ENCODE measurements at regions not wholly inside any gene's neighbourhood (a gene's known extent, or its start where the extent isn't known, plus 50 kb on each side); places are given as distances from the start of the nearest gene placed in this dataset.

GRCh38 chr9:17970277-17970676, 391.4 kb downstream of the SH3GL2 start:
- no peak for DNase-seq

- DNase-seq, result no peak
Observed at GRCh38 chr9:17978773-17979172, 399.9 kb downstream of the SH3GL2 start.

- no peak for DNase-seq
Observed at GRCh38 chr9:17986595-17986994, 407.7 kb downstream of the SH3GL2 start.

DNA sequence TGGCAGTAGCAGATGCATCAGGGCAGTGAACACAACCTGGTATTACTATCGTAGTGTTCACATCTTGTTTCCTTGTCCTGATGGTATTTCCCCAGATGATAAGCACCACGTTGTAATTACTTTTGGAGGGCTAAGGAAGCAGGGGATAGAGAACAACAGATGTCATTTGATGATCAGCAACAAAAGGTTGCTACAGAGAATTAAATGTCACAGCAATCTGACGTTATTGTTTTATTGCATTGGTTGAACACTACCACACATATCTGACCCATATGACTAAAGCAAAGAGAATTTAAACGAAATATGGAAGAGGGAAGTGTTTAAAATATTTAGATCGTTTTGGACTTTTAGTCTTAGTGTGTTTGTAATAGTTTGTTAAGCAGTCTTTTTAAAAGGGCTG, 408.3 kb downstream of the SH3GL2 start:
- no peak for DNase-seq

DNA sequence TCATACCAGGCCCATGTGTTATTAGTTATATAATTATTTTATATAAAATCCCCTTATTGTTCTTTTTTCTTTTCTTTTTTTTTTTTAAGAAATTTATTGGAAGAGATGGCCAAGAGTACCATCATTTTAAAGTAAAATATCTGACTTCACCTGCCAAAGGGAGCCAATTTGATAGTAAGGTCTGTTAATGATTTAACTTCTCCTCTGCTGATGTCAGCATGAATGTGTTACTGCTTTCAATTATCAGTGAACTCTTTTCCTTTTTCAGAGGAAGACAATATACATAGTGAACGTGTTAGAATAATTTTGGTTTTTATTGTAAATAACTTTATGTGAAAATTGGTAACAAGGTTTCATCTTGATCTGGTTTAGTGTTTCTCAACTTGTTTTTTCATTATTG, 409.6 kb downstream of the SH3GL2 start:
- DNase-seq, result no peak

DNA sequence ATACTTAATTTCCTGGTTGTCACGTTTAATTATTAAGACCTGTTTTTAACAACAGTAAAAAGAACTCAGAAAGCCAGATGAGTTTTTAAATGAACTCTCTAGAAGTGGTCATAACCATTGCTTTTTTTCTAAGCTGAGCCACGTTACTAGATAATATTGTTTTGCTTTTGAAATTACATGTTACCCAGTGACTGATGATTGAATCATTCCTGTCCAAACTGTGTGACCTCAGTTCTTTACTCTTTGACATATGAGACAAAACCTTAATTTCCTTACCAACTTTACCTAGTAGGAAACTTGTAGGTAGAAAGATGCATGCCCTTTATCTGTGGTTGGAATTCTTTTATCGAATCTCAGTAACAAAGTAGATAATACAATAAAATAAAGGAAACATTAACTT, 411.7 kb downstream of the SH3GL2 start:
- no peak for DNase-seq

GRCh38 chr9:17993024-17993423, 414.2 kb downstream of the SH3GL2 start:
- DNase-seq, result no peak

GRCh38 chr9:17994695-17995425, 416.0 kb downstream of the SH3GL2 start:
- DNase-seq, result no peak

- no peak for DNase-seq
Observed at GRCh38 chr9:17996728-17997127, 417.9 kb downstream of the SH3GL2 start.

GRCh38 chr9:18002718-18003438, 424.0 kb downstream of the SH3GL2 start:
- no peak for DNase-seq

DNA sequence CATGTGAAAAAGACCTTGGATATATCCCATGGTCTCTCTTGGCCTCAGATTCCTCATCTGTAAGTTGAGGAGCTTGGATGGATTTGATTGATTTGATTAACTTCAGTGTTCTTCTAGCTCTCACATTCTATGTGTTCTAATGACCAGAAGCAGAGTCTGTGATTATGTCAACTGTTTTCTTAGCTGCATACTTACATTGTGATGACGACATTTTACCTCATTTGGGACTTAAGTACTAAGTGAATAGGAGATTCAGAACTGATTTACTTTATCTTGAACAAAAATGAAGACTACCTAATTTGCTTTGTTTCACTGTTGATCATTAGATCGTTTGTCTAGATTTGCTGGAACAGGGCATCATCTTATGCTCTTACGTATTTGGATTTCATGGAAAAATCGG, 427.7 kb downstream of the SH3GL2 start:
- DNase-seq, result no peak

GRCh38 chr9:18007621-18008020, 428.8 kb downstream of the SH3GL2 start:
- no peak for DNase-seq

- no peak for DNase-seq
Observed at GRCh38 chr9:18009902-18010301, 431.0 kb downstream of the SH3GL2 start.

DNA sequence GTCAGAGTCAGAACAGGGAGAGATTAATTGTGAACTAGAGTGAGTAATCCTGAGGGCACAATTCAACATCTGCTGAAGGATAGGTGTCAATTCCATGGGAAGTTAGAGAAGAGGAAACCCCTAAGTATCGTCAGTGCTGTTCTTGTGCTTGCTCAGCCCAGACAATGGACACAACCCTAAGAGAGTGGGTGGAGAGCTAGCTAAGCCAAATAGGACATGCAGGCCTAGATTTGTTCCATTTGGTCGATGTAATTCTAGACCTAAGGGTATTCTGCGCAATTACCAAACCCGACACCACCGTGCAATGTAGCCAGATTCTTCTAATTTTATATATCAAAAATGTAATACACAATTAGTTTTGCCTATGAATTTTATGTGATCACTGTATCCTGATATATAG, 431.6 kb downstream of the SH3GL2 start:
- no peak for DNase-seq

DNA sequence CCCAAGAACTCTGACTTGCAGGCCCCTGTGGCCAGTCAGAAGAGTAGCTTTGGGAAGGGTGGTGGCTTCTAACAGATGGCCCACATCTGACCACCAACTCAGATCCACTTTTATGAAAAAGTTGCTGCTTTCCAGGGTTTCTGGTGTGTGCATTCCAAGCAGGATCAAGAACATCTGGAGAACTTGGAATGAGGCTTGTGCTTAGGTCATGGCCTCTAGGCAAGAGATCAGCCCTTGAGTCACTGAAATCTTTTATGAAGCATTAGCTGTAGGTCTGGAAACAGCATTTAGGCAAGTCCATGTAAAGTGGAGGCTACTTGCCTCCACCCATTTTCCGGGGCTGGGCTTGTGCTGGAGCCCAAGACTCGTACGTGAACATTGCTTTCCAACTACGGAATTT, 433.3 kb downstream of the SH3GL2 start:
- no peak for DNase-seq

DNA sequence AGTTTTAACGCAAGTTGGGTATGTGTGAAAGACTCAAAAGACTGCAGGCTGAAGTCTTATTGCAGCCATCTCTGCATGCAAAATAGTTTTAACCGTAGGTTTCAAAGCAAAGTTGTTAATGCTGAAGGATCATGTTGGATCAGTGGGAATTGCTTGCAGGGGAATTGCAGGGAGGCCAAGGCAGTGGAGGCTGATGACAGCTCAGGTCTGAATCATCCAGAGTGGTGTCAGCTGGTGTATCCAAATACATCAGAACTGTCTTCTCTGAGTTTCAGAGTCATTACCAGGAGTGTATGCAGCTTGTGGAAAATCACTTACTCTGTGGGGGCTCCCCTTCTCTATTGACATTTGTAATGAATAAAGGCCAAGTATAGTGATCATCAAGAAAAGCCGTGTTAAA, 435.7 kb downstream of the SH3GL2 start:
- no peak for DNase-seq

- DNase-seq, result no peak
Observed at GRCh38 chr9:18015116-18015515, 436.2 kb downstream of the SH3GL2 start.

GRCh38 chr9:18017136-18017535, 438.3 kb downstream of the SH3GL2 start:
- DNase-seq, result no peak

- no peak for DNase-seq
Observed at GRCh38 chr9:18018221-18018620, 439.4 kb downstream of the SH3GL2 start.

- no peak for DNase-seq
Observed at GRCh38 chr9:18018661-18019060, 439.8 kb downstream of the SH3GL2 start.

GRCh38 chr9:18020121-18020745, 441.4 kb downstream of the SH3GL2 start:
- no peak for DNase-seq

- no peak for DNase-seq
Observed at GRCh38 chr9:18022642-18023041, 443.8 kb downstream of the SH3GL2 start.

GRCh38 chr9:18023332-18023731, 444.5 kb downstream of the SH3GL2 start:
- no peak for DNase-seq

DNA sequence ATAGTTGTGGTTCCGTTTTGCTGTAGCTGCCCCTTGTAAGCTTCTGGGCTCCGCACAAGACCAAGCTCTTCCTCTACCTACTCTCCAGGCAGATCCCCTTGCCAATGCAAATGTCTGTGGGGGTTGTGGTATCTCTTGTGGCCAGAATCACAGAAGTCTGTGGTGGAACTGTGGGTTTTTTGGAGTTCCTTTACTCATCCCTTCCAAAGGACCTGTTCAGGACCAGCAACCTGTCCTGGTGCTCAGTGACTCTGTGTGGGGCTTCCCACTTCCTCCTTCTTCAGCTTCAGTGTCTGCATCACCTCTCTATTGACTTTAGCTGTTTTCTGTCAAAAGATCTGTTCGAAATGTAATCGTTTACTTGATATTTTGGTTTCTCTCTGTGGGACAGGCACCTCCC, 441.3 kb upstream of the ADAMTSL1 start:
- no peak for DNase-seq

Data from CD4-positive, alpha-beta T cell treated with Interferon alpha-2 for 1 hour (primary cell).